ENCODE measurements at regions not wholly inside any gene's neighbourhood (a gene's known extent, or its start where the extent isn't known, plus 50 kb on each side); places are given as distances from the start of the nearest gene placed in this dataset.

GRCh38 chr13:84912720-84913119 is 886.5 kb downstream of the SLITRK6 start (continued):
- no peak for TF ChIP-seq CTCF (IDR thresholded peaks at IDR 0.05 in 2 of 3, conservative IDR thresholded peaks at IDR 0.05 in 1 of 3; ENCODE audit: control insufficient read depth in 2 of 3, extremely low read depth in 1 of 3, insufficient read depth in 1 of 3, low read depth in 3 of 3, low read length in 3 of 3)

- Histone ChIP-seq H3K4me1 (ENCODE audit: control insufficient read depth, insufficient read depth, low read length) (no peaks in the 10 kb centered on the region), H3K79me2 (ENCODE audit: control insufficient read depth, insufficient read depth, low read length) (no peaks in the 10 kb centered on the region), H3K9ac (ENCODE audit: control insufficient read depth, insufficient read depth, low read length) (no peak overlapping the region), H3K27ac (ENCODE audit: control insufficient read depth, insufficient read depth) (no peak overlapping the region), H3K36me3 (ENCODE audit: control insufficient read depth in 2 of 2, insufficient read depth in 2 of 2, low read length in 1 of 2) (no peaks in the 10 kb centered on the region), H3K4me3 (no peak overlapping the region), H3K9me3 (replicated peaks; ENCODE audit: control insufficient read depth, insufficient read depth, low read length) (no peaks in the 10 kb centered on the region), H2AFZ (ENCODE audit: control insufficient read depth, low read depth, low read length) (no peak overlapping the region), H3K27me3 (replicated peaks in 1 of 2; ENCODE audit: control insufficient read depth in 2 of 2, insufficient read depth in 2 of 2, low read length in 1 of 2) (no peaks in the 10 kb centered on the region), H4K20me1 (ENCODE audit: control insufficient read depth, insufficient read depth) (no peaks in the 10 kb centered on the region), H3K4me2 (ENCODE audit: control insufficient read depth, insufficient read depth) (no peak overlapping the region)
- ATAC-seq (no peak), FAIRE-seq (no peak), DNase-seq (ENCODE audit: low read depth, low spot score) (no peak)
- intact Hi-C loops (cut with micrococcal nuclease; ENCODE audit: unreplicated experiment): no loop called here
- ChIA-PET CTCF (no interaction called here), POLR2A (no interaction called here), SMC1A (ENCODE audit: uncharacterized antibody, unreplicated experiment) (no interaction called here), RAD21 (ENCODE audit: unreplicated experiment) (no interaction called here)
- in situ Hi-C loops (cut with MboI): no loop called here
- no TSS peak for BruUV-seq (replicated peaks)
- 10% methylated on average over 2 of the region's 2 CpGs for WGBS (ENCODE audit: insufficient coverage, insufficient replicate concordance, low lambda C conversion rate, missing lambda C conversion rate)
- TF ChIP-seq NFYB (IDR thresholded peaks at IDR 0.05; ENCODE audit: insufficient read depth, low read depth, low read length) (no peak), HDGF (IDR thresholded peaks at IDR 0.05) (no peak), NR2C2 (IDR thresholded peaks at IDR 0.05; ENCODE audit: borderline replicate concordance, control insufficient read depth, insufficient read length, low read depth) (no peak), ZBTB33 (IDR thresholded peaks at IDR 0.05) (no peak), HDAC2 (IDR thresholded peaks at IDR 0.05) (no peak), MYB (IDR thresholded peaks at IDR 0.05; ENCODE audit: borderline replicate concordance, low read depth, low read length) (no peak), ZBTB4 (CRISPR knock-in tag; IDR thresholded peaks at IDR 0.05) (no peak), NR2F1 (conservative IDR thresholded peaks at IDR 0.05) (no peak), RELB (IDR thresholded peaks at IDR 0.05; ENCODE audit: low read depth) (no peak), TARDBP (IDR thresholded peaks at IDR 0.05; ENCODE audit: borderline replicate concordance) (no peak), WRNIP1 (IDR thresholded peaks at IDR 0.05; ENCODE audit: borderline replicate concordance, low read depth, low read length) (no peak), KAT2A (conservative IDR thresholded peaks at IDR 0.05; ENCODE audit: control insufficient read depth, low read depth, low read length) (no peak), ZSCAN29 (IDR thresholded peaks at IDR 0.05) (no peak), JUNB (IDR thresholded peaks at IDR 0.05) (no peak), GABPA (IDR thresholded peaks at IDR 0.05; ENCODE audit: low read depth) (no peak)
Measured at GRCh38 chr13:84910423-84910822, 888.8 kb downstream of the SLITRK6 start.
